Heart right ventricle (tissue), 16 donors: ENCODE measurements at regions not wholly inside any gene's neighbourhood (a gene's known extent, or its start where the extent isn't known, plus 50 kb on each side); places are given as distances from the start of the nearest gene placed in this dataset.

Source experiments
- ATAC-seq, 8 donors: fragments of 200-7000 bp; cut with Tn5 transposase; one replicate each; pipeline ENCODE4 v1.9.1; 2020; ENCODE audit warnings: mild to moderate bottlenecking in 8 of 8, moderate library complexity in 8 of 8, moderate number of reproducible peaks in 1 of 8
- DNase-seq, 2 donors: peaks; one replicate each; pipeline ENCODE4 v3.0.0-alpha.2; 2020
- H3K27ac ChIP-seq, 10 donors: fragments of 200-600 bp; sonication (generic) in 2 of 10; one replicate each; pipeline versions ENCODE4 v1.5.0 to v1.8.0; 2020 to 2022; ENCODE audit warnings: mild to moderate bottlenecking in 3 of 10
- H3K27me3 ChIP-seq, 7 donors: fragments of 200-600 bp; one replicate each; pipeline ENCODE4 v1.8.0; 2021 to 2022; ENCODE audit warnings: mild to moderate bottlenecking in 2 of 7
- H3K36me3 ChIP-seq, 9 donors: fragments of 200-600 bp; sonication (generic) in 1 of 9; one replicate each; pipeline versions ENCODE4 v1.5.0 to v1.8.0; 2020 to 2022; ENCODE audit warnings: mild to moderate bottlenecking in 2 of 9
- H3K4me1 ChIP-seq, 9 donors: fragments of 200-600 bp; sonication (generic) in 1 of 9; one replicate each; pipeline versions ENCODE4 v1.5.0 to v1.8.0; 2020 to 2022; ENCODE audit warnings: mild to moderate bottlenecking in 4 of 9
- H3K4me3 ChIP-seq, 10 donors: fragments of 200-600 bp; sonication (generic) in 2 of 10; one replicate each; pipeline versions ENCODE4 v1.5.0 to v1.8.0; 2020 to 2022; ENCODE audit warnings: mild to moderate bottlenecking in 7 of 10, moderate library complexity in 2 of 10
- H3K9me3 ChIP-seq, 11 donors: fragments of 200-600 bp in 10 of 11; sonication (generic) in 2 of 11; one replicate each; pipeline versions ENCODE4 v1.5.0 to v1.8.0; 2013 to 2022; ENCODE audit warnings: mild to moderate bottlenecking in 2 of 11, control low read depth in 1 of 11, moderate library complexity in 1 of 11
- WGBS, 2 donors: extraction: QIAGEN DNeasy Blood & Tissue Kit; methylation state at CpG; one replicate each; pipeline ENCODE4 v1.1.7; 2013; ENCODE audit warnings: inconsistent platforms in 1 of 2; 5-methylcytosine and 5-hydroxymethylcytosine counted together
- intact Hi-C, 10 donors: fragments of 100-400 bp; cut with DNase I; formaldehyde crosslinking; loops; one replicate each; pipeline versions ENCODE4 v1.11.1 to v1.14.2; 2022
- TF ChIP-seq, protein P1 (sequence below), 9 donors: fragments of 200-600 bp; sonication (generic) in 2 of 9; IDR thresholded peaks; one replicate each; pipeline versions ENCODE4 v1.5.0 to v1.8.0; 2021 to 2022; ENCODE audit warnings: antibody characterized with exemption in 9 of 9, mild to moderate bottlenecking in 5 of 9, moderate library complexity in 1 of 9
- donor health status: Arrhythmogenic right ventricular cardiomyopathy.
- donor health status: ischemic (EF 13 %, LVEDD 7.1; RV severe dilation, severe dysfunction).
- donor health status: healthy with polysubstance abuse.
- donor health status: DM: no; HTN: yes; CAD: no.
- donor health status: DM: no; HTN: no; CAD: no.
- donor health status: ischemic (EF 25% LVEDD 6.9; RV normal size, moderate dysfunction).
- donor health status: ischemic (EF 25% LVEDD 5.7; RV mildly dilated, moderate dysfunction).
- donor health status: healthy.
- donor health status: DM: yes; HTN: yes; CAD: no.
- donor health status: Ischemic cardiomyopathy.
- donor health status: ischemic (EF 35%, LVEDD 5.7; RV mildly dilated, moderate dysfunction).
- donor health status: nonischemic (EF 11% LVEDD 7.7; RV severe dilation, severe dysfunction).
- donor health status: DM: yes; HTN: yes; CAD: no.
- donor health status: PGD.
- donor health status: ischemic (EF 29% LVEDD 5.4; RV normal size, mild dysfunction).
- donor health status: nonischemic (EF 23%, LVEDD 6.1; RV moderate dilation, normal function).

- 86 to 88% methylated on average over 9 of the region's 9 CpGs for WGBS, 2 donors
- intact Hi-C loops, result no loop called here
- ATAC-seq, result no peak
- Histone ChIP-seq H3K27ac (no peak overlapping the region), H3K4me1 (no peaks in the 10 kb centered on the region), H3K36me3 (no peaks in the 10 kb centered on the region), H3K27me3 (peaks cover 0 to 10% (median 6%) of the 10 kb centered on the region in 7 donors), H3K9me3 (no peaks in the 10 kb centered on the region), H3K4me3 (no peak overlapping the region)
- TF ChIP-seq, protein P1, sequence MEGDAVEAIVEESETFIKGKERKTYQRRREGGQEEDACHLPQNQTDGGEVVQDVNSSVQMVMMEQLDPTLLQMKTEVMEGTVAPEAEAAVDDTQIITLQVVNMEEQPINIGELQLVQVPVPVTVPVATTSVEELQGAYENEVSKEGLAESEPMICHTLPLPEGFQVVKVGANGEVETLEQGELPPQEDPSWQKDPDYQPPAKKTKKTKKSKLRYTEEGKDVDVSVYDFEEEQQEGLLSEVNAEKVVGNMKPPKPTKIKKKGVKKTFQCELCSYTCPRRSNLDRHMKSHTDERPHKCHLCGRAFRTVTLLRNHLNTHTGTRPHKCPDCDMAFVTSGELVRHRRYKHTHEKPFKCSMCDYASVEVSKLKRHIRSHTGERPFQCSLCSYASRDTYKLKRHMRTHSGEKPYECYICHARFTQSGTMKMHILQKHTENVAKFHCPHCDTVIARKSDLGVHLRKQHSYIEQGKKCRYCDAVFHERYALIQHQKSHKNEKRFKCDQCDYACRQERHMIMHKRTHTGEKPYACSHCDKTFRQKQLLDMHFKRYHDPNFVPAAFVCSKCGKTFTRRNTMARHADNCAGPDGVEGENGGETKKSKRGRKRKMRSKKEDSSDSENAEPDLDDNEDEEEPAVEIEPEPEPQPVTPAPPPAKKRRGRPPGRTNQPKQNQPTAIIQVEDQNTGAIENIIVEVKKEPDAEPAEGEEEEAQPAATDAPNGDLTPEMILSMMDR (IDR thresholded peaks at IDR 0.05), result no peak
- no peak for DNase-seq
Measured at GRCh38 chr18:78803104-78803503, 176.5 kb upstream of the SALL3 start.

DNA sequence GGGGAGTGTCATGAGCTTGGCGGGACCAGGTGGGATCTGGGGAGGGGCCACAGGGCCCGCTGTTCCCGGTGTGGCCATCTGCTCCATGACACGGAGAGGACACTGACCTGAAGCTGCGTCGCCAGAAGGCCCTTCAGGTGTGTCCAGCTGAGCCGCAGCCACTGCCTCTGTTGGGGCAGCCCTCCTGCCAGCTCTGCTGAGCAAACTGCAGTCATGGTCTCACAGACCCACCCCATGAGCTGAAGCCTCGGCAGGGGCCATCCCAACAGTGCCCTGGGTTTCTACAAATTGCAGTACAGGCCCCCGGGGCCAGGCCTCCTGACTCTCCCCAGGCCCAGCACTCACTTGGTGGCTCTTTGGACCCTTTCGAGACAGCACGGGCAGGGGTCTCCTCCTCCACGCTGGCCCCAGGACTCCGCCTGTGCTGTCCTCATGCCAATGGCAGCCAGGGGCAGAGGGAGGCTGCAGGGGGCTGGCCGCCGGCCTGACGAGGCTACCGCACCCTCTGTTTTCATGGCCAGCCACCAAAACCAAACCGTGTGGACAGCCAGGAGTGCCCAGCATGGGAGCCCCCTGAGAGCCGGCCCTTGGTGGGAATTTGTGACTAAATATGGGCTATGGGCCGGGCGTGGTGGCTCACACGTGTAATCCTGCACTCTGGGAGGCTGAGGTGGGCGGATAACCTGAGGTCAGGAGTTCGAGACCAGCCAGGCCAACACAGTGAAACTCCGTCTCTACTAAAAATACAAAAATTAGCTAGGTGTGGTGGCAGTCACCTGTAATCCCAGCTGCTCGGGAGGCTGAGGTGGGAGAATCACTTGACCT, 175.2 kb upstream of the SALL3 start:
- no peaks in the 10 kb centered on the region for H3K9me3 ChIP-seq
- DNase-seq (no peak), ATAC-seq (no peak)
- no peak overlapping the region for H3K4me3 ChIP-seq
- H3K36me3 ChIP-seq, result no peaks in the 10 kb centered on the region
- no peak overlapping the region for H3K27ac ChIP-seq
- 88 to 90% methylated on average over 26 of the region's 26 CpGs for WGBS, 2 donors
- H3K4me1 ChIP-seq, result no peaks in the 10 kb centered on the region
- peaks cover 0 to 10% (median 6%) of the 10 kb centered on the region in 7 donors for H3K27me3 ChIP-seq
- intact Hi-C loops, result no loop called here
- TF ChIP-seq, protein P1 (IDR thresholded peaks at IDR 0.05), result no peak

GRCh38 chr18:78805840-78806239, 173.8 kb upstream of the SALL3 start:
- Histone ChIP-seq H3K9me3 (no peaks in the 10 kb centered on the region), H3K27ac (no peak overlapping the region), H3K4me3 (no peak overlapping the region), H3K36me3 (no peaks in the 10 kb centered on the region), H3K4me1 (no peaks in the 10 kb centered on the region), H3K27me3 (peaks cover 0 to 10% (median 6%) of the 10 kb centered on the region in 7 donors)
- no peak for ATAC-seq
- TF ChIP-seq, protein P1 (IDR thresholded peaks at IDR 0.05), result no peak
- intact Hi-C loops, result no loop called here
- DNase-seq, result no peak
- WGBS, 2 donors, result 73 to 75% methylated on average over 8 of the region's 8 CpGs

GRCh38 chr18:78807668-78808067, 171.9 kb upstream of the SALL3 start:
- intact Hi-C loops, result no loop called here
- DNase-seq (no peak), ATAC-seq (no peak)
- TF ChIP-seq, protein P1 (IDR thresholded peaks at IDR 0.05), result no peak
- WGBS, 2 donors, result 85 to 88% methylated on average over 5 of the region's 5 CpGs
- H3K36me3 ChIP-seq, result no peaks in the 10 kb centered on the region
- H3K9me3 ChIP-seq, result no peaks in the 10 kb centered on the region
- H3K27ac ChIP-seq, result no peak overlapping the region
- no peaks in the 10 kb centered on the region for H3K4me1 ChIP-seq
- peaks cover 0 to 16% (median 10%) of the 10 kb centered on the region in 7 donors for H3K27me3 ChIP-seq
- H3K4me3 ChIP-seq, result no peak overlapping the region
